IPS DF 19.7 (cell line): ENCODE measurements at regions not wholly inside any gene's neighbourhood (a gene's known extent, or its start where the extent isn't known, plus 50 kb on each side); places are given as distances from the start of the nearest gene placed in this dataset.

Source experiments
- DNase-seq: peaks from one replicate; pipeline ENCODE4 v3.0.0-alpha.2; 2013; ENCODE audit warnings: low read depth, low spot score

DNA sequence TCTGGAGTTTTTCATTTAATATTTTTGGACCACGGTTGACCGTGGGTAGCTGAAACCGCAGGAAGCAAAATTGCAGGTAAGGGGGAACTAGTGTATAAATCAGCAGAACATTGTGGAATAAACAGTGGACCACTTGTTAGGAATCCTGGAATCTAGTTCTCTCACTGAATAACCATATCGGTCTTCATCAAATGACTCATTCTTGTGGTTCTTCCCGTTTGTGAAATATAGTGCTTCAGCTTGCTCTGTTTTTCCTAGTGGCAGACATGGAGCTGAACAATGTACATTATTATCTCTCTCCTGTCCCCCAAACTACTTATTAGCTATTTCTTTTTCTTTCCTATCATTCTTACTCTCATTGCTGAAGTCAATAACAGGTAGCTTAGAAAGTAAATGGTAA is 61.9 kb downstream of the HSPA13 start:
- DNase-seq, result no peak

GRCh38 chr21:14319805-14320204 is 63.1 kb downstream of the HSPA13 start:
- DNase-seq, result no peak

- DNase-seq, result no peak
Measured at GRCh38 chr21:14318578-14318977, 64.4 kb downstream of the HSPA13 start.

DNA sequence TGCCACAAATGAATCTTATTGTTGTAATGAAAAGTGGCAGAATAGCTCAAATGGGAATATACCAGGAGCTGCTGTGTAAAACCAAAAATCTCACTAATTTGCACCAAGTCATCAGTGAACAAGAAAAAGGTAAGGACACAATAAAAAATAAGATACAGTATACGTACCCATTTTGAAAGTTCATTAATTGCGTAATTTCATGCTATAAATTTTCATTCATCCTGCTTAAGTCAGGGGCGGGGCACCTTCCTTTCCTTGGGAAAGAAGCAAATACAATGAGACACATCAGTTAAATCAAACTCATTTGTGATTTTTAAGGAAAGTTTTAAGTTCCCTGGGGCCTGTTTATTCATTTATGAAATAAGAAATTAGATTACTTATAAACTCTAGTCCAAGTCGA is 65.4 kb downstream of the HSPA13 start:
- DNase-seq, result no peak

DNA sequence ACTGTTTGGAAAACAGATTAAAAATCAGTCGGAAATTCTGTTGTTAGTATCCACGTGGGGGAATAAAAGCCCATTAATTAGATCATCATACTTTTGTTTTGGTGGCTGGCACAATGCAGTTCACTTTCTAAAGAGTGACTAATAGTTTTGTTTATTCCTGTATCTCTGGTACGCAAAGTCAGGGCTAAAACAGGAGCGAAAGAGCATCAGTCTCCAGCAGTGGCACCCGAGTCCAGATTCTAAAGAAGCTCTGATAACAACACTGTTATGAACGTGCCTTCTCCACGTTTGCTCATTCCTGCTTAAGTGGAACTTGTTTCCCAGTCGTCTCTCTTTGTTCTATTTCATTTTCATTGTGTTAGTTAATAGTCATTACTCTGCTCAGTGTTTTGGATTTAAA is 69.6 kb downstream of the HSPA13 start:
- DNase-seq, result no peak

DNA sequence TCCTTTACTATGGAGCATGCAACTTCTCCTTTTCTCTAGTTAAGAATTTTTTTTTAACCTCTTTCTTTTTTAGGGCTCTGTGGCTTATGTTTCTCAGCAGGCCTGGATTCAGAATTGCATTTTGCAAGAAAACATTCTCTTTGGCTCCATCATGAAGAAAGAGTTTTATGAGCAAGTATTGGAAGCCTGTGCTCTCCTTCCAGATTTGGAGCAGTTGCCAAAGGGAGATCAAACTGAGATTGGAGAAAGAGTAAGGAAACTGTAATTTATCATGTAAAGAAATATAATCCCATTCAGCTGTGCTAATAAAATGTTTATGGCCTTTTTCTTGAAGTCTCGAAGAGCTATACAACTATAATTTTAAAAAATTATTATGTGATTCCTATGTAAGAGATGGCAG is 70.1 kb downstream of the HSPA13 start:
- DNase-seq, result no peak

DNA sequence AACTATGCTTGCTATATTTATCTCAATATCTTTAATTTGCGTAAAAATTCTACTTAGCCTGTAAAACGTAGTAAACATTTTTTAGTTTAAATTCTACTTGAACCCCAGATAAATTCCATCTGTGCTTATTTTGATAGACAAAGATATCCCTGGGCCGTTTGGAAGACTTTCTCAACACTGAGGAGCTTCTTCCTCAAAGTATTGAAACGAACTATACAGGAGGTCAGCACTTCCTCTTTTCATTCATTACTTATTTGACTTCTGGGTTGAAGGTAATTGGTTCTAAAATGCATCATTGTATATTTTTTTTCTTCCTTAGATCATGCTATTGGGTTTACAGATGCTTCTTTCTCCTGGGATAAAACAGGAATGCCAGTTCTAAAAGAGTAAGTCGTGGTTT is 74.7 kb downstream of the HSPA13 start:
- no peak for DNase-seq

DNA sequence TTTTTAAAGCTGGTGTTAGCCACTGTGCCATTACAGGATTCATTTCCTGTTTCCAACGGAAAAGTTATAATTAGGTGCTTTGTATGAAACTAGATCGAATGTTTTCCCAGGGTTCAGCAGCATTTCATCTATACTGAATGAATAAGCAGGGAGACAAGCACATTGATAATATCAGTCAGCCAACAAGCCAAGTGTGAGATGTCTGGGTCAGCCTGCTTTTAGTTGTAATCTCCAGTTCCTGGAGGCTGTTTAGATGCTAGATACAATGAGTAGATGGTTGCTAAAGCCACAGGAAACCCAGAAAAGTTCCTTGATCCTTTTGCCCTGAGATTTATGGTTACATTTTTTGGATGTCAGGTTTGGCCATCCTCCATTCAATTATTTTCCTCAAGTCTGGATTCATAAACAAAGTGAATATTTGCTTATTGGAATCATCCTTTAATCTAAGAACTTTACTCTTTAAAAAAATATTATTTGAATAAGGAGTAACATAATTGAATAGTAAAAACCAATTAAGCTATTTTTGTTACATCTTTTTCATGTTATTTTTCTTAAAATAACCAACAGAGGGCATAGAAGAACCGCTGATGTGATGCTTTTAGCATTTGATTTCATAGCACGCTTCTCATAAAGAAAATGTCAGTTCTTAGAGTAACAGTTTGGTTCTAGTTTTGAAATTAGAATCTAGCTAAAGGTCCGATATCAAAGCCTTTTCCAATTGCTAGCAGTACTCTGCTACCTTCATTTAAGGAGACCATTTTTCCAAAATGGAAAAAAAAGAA is 76.6 kb downstream of the HSPA13 start:
- no peak for DNase-seq

- DNase-seq, result no peak
Measured at GRCh38 chr21:14303731-14304488, 79.0 kb downstream of the HSPA13 start.

GRCh38 chr21:14300074-14300473 is 82.9 kb downstream of the HSPA13 start:
- no peak for DNase-seq

DNA sequence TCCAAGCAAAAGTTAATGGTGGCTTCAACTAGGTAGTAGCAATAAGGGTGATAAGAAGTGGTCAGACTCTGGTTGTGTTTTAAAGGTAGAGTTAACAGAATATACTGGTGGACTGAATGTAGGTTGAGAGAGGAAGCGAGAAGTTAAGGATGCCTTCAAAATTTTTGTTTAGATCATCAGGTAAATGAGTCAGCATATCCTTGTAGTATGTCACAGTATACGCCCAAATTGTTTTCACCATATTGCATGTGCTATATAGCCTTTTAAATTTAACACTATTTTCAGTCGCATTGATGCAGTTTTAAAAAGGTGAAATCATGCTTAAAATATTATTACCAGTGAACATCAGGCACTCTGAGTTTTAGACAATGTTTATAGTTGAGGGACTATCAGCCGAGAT is 74.6 kb downstream of the RBM11 start:
- DNase-seq, result no peak

GRCh38 chr21:14288922-14289321 is 73.0 kb downstream of the RBM11 start:
- DNase-seq, result no peak

DNA sequence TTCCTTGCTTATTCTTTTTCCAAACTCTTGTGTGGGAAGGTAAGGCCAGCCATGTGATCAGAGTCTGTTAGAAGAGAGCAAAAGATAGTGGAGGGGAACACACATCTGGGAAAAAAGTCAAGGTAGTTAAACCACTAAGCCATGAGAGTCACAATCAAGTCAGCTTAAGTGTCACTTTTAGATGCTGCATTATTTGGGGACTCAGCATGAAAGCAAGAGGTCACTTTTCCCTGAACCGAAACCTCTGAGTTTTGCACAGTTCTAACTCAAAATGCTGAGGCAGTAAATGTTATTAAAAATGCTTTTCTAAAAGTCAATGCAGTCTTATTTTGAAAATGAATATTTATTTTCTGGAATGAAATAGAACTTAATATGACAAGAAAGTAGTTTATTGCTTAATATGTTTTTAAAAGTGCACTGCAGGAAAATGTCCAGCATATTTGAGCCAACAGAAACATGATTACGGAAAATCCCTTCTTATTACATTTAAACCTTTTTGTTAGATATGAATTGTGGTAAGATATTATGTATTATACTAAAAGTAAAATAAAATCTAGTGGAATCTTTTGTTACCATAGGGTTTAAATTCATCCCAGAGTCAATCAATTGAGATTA is 69.3 kb downstream of the RBM11 start:
- DNase-seq, result no peak

- no peak for DNase-seq
Measured at GRCh38 chr21:14284481-14284880, 68.5 kb downstream of the RBM11 start.

GRCh38 chr21:14281188-14281900 is 65.4 kb downstream of the RBM11 start:
- DNase-seq, result peak; percentile 28
